ENCODE measurements at regions not wholly inside any gene's neighbourhood (a gene's known extent, or its start where the extent isn't known, plus 50 kb on each side); places are given as distances from the start of the nearest gene placed in this dataset.

GRCh38 chr5:30121043-30121442 is 1072.4 kb upstream of the CDH6 start:
- no peak for TF ChIP-seq CTCF (IDR thresholded peaks at IDR 0.05; ENCODE audit: low read depth, low read length)
- TF ChIP-seq EZH2phosphoT487 (IDR thresholded peaks at IDR 0.05; ENCODE audit: low read depth), result no peak
- Histone ChIP-seq H3K4me1 (ENCODE audit: low read length) (no peaks in the 10 kb centered on the region), H3K27ac (ENCODE audit: low read length) (no peak overlapping the region), H3K36me3 (replicated peaks; ENCODE audit: low read depth, low read length) (no peaks in the 10 kb centered on the region), H3K9me3 (ENCODE audit: insufficient read depth, low read length) (no peaks in the 10 kb centered on the region), H3K9ac (ENCODE audit: low read length) (no peak overlapping the region), H3K4me2 (ENCODE audit: low read length) (no peak overlapping the region), H2AFZ (ENCODE audit: low read depth, low read length) (no peak overlapping the region), H3K27me3 (ENCODE audit: low read depth, low read length) (no peaks in the 10 kb centered on the region), H3K79me2 (ENCODE audit: low read length) (no peaks in the 10 kb centered on the region), H4K20me1 (ENCODE audit: insufficient read depth, low read length) (no peaks in the 10 kb centered on the region), H3K4me3 (ENCODE audit: low read length) (no peak overlapping the region)

DNA sequence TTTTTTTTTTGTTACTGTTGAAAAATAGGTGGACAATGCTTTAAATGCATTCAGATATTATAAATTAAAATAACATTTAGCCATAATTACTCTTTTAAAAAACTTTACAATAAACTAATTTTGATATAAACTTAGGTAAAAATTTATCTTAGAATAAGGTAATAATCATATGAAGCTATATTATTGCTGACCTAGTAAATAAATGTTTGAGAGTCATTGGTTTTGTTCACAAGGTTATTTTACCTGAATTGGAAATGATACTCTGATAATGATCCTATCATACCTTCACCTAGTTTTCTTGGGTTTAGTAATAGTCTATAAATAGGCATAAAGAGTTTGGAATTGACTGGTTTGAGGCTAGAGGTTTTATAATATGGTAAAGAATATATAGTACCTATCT is 1076.4 kb upstream of the CDH6 start:
- Histone ChIP-seq H3K4me2 (ENCODE audit: low read length) (no peak overlapping the region), H3K4me3 (ENCODE audit: low read length) (no peak overlapping the region)
- TF ChIP-seq EZH2phosphoT487 (IDR thresholded peaks at IDR 0.05; ENCODE audit: low read depth), result no peak
- TF ChIP-seq CTCF (IDR thresholded peaks at IDR 0.05; ENCODE audit: low read depth, low read length), result no peak

DNA sequence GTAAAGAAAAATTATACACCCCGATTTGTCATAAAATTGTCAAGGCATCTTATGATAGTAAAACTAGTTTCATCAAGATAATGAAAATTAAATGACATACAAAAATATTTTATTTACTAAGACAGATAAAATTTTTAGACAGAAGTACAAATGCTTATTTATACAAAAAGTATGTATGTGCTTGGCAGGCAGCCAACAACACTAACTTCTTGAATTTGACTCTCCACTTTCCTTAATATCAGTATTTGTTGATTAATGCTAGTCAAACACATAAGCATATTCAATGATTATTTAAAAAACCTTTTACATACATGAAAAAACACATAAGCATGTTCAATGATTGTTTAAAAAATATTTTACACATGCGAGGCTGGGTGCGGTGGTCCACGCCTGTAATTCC is 1079.9 kb upstream of the CDH6 start:
- no peaks in the 10 kb centered on the region for H4K20me1 ChIP-seq (ENCODE audit: insufficient read depth, low read length)
- no peak overlapping the region for H3K27ac ChIP-seq (ENCODE audit: low read length)
- no peak overlapping the region for H2AFZ ChIP-seq (ENCODE audit: low read depth, low read length)
- TF ChIP-seq EZH2phosphoT487 (IDR thresholded peaks at IDR 0.05; ENCODE audit: low read depth), result no peak
- no peak for TF ChIP-seq CTCF (IDR thresholded peaks at IDR 0.05; ENCODE audit: low read depth, low read length)
- H3K9ac ChIP-seq (ENCODE audit: low read length), result no peak overlapping the region
- H3K79me2 ChIP-seq (ENCODE audit: low read length), result no peaks in the 10 kb centered on the region
- H3K27me3 ChIP-seq (ENCODE audit: low read depth, low read length), result no peaks in the 10 kb centered on the region
- H3K4me3 ChIP-seq (ENCODE audit: low read length), result no peak overlapping the region
- no peaks in the 10 kb centered on the region for H3K36me3 ChIP-seq (replicated peaks; ENCODE audit: low read depth, low read length)
- H3K4me2 ChIP-seq (ENCODE audit: low read length), result no peak overlapping the region
- H3K4me1 ChIP-seq (ENCODE audit: low read length), result no peaks in the 10 kb centered on the region
- H3K9me3 ChIP-seq (ENCODE audit: insufficient read depth, low read length), result no peaks in the 10 kb centered on the region

More for the DNA sequence above, 1076.4 kb upstream of the CDH6 start:
- Histone ChIP-seq H3K4me1 (ENCODE audit: low read length) (no peaks in the 10 kb centered on the region), H3K79me2 (ENCODE audit: low read length) (no peaks in the 10 kb centered on the region), H2AFZ (ENCODE audit: low read depth, low read length) (no peak overlapping the region), H4K20me1 (ENCODE audit: insufficient read depth, low read length) (no peaks in the 10 kb centered on the region), H3K27ac (ENCODE audit: low read length) (no peak overlapping the region), H3K27me3 (ENCODE audit: low read depth, low read length) (no peaks in the 10 kb centered on the region), H3K36me3 (replicated peaks; ENCODE audit: low read depth, low read length) (no peaks in the 10 kb centered on the region), H3K9ac (ENCODE audit: low read length) (no peak overlapping the region), H3K9me3 (ENCODE audit: insufficient read depth, low read length) (no peaks in the 10 kb centered on the region)

DNA sequence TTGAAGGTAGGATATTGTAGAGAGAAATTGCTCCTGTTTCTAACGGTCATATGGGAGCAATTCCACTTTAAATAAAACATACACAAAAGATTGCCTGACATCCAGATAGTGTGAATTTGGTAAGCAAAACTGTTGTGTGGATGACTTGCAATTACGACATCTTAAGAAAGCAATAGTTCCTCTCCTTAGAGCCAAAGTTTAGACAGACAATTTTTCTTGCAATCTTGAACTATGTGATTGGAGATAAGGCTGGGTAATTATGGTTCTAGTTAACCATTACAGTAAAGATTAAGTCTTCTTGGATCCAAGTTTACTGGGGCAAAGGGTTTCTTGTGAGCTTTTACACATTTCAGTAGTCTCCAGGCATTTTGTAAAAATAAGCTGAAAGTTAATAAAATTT is 1080.6 kb upstream of the CDH6 start:
- Histone ChIP-seq H3K36me3 (replicated peaks; ENCODE audit: low read depth, low read length) (no peaks in the 10 kb centered on the region), H3K9me3 (ENCODE audit: insufficient read depth, low read length) (no peaks in the 10 kb centered on the region), H3K27ac (ENCODE audit: low read length) (no peak overlapping the region), H3K4me2 (ENCODE audit: low read length) (no peak overlapping the region), H3K27me3 (ENCODE audit: low read depth, low read length) (no peaks in the 10 kb centered on the region), H3K79me2 (ENCODE audit: low read length) (no peaks in the 10 kb centered on the region), H4K20me1 (ENCODE audit: insufficient read depth, low read length) (no peaks in the 10 kb centered on the region), H3K9ac (ENCODE audit: low read length) (no peak overlapping the region), H3K4me3 (ENCODE audit: low read length) (no peak overlapping the region), H3K4me1 (ENCODE audit: low read length) (no peaks in the 10 kb centered on the region), H2AFZ (ENCODE audit: low read depth, low read length) (no peak overlapping the region)
- no peak for TF ChIP-seq CTCF (IDR thresholded peaks at IDR 0.05; ENCODE audit: low read depth, low read length)
- TF ChIP-seq EZH2phosphoT487 (IDR thresholded peaks at IDR 0.05; ENCODE audit: low read depth), result no peak

Data from OCI-LY3 (cell line).